ENCODE measurements at regions not wholly inside any gene's neighbourhood (a gene's known extent, or its start where the extent isn't known, plus 50 kb on each side); places are given as distances from the start of the nearest gene placed in this dataset.

- no peak for TF ChIP-seq CTCF (IDR thresholded peaks at IDR 0.05)
- TF ChIP-seq POLR2A (IDR thresholded peaks at IDR 0.05) = no peak
Measured at GRCh38 chr22:27568265-27568664, 233.3 kb downstream of the MN1 start.
